Activated T-cell treated with anti-CD3 and anti-CD28 coated beads, Interleukin-2, amount 50 U/mL, for 4 hours (primary cell): ENCODE measurements at regions not wholly inside any gene's neighbourhood (a gene's known extent, or its start where the extent isn't known, plus 50 kb on each side); places are given as distances from the start of the nearest gene placed in this dataset.

ENCODE experiments used
- ATAC-seq, 2 donors: fragments of 200-7000 bp; cut with Tn5 transposase; one replicate each; pipeline ENCODE4 v1.10.0; 2021
- DNase-seq: peaks from one replicate; pipeline ENCODE4 v3.0.0-alpha.2; 2020
- H3K27me3 Mint-ChIP-seq: one replicate; pipeline ENCODE4 v1.8.0; 2021; ENCODE audit warnings: low read depth, mixed read lengths
- H3K36me3 Mint-ChIP-seq: one replicate; pipeline ENCODE4 v1.8.0; 2022; ENCODE audit warnings: mixed read lengths; ENCODE audit not compliant: insufficient read depth
- H3K4me1 Mint-ChIP-seq: one replicate; pipeline ENCODE4 v1.8.0; 2021; ENCODE audit warnings: low read depth, mixed read lengths
- H3K4me3 Mint-ChIP-seq: one replicate; pipeline ENCODE4 v1.8.0; 2021; ENCODE audit warnings: mild to moderate bottlenecking, moderate library complexity, mixed read lengths
- H3K9me3 Mint-ChIP-seq: one replicate; pipeline ENCODE4 v1.8.0; 2021; ENCODE audit warnings: mixed read lengths

- Mint-ChIP-seq H3K4me1 (no peaks in the 10 kb centered on the region), H3K4me3 (no peak overlapping the region), H3K36me3 (no peaks in the 10 kb centered on the region), H3K27me3 (peaks cover 16% of the 10 kb centered on the region), H3K9me3 (no peaks in the 10 kb centered on the region)
- no peak for DNase-seq
- no peak for ATAC-seq
Measured at GRCh38 chr9:73014011-73014410, 61.2 kb upstream of the ALDH1A1 start.

DNA sequence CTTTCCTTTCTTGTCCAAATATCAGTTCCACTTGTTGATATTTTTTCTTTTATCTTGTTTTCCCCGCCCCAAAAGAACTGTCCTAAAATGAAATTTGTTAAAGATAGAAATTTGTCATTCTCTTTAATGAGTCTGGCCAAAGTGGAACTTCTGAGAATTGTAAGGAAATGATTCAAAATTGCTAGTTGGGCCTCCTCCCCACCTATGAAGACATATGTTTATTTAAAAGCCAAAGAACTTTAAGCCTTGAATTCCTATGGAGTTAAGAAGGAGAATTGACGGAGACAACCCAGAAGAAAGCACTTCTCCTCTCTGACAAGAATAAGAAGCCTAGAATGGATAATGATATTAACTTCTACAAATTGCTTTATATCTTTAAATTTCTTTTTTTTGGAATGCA lies 59.1 kb upstream of the ALDH1A1 start:
- no peaks in the 10 kb centered on the region for H3K4me1 Mint-ChIP-seq
- no peaks in the 10 kb centered on the region for H3K36me3 Mint-ChIP-seq
- ATAC-seq (no peak), DNase-seq (no peak)
- no peak overlapping the region for H3K4me3 Mint-ChIP-seq
- no peaks in the 10 kb centered on the region for H3K9me3 Mint-ChIP-seq
- H3K27me3 Mint-ChIP-seq: peaks cover 18% of the 10 kb centered on the region

DNA sequence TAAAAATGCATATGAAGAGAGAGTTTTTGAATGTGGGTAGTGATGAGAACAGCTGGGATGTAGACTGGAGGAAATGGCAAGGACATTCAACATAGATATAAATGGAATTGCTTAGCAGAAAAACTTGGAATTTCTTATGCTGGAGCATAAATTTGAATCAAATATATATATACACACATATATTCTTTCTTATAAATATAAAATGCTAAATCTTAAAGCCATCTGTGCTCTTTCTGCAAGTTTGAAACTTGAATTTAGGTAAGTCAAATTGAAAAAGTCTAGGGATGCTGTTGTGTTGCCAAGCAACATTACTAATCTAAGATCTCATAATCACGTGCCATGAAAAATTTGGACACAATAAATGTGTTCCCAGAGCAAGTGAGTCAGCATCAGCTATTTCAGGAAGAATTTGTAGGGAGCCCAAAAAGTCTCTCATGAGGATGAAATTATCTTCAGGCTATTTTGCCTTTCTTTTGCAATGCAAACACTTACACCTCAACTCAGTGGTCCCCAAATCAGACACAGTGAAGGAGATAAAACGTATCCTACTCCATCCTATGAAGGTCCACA lies 58.4 kb upstream of the ALDH1A1 start:
- no peak for ATAC-seq
- Mint-ChIP-seq H3K27me3 (peaks cover 16% of the 10 kb centered on the region), H3K9me3 (no peaks in the 10 kb centered on the region), H3K4me1 (no peaks in the 10 kb centered on the region), H3K36me3 (no peaks in the 10 kb centered on the region), H3K4me3 (no peak overlapping the region)
- no peak for DNase-seq

GRCh38 chr9:73009649-73010288 lies 56.9 kb upstream of the ALDH1A1 start:
- H3K27me3 Mint-ChIP-seq: peaks cover 17% of the 10 kb centered on the region
- ATAC-seq (no peak), DNase-seq (no peak)
- H3K4me1 Mint-ChIP-seq: no peaks in the 10 kb centered on the region
- H3K9me3 Mint-ChIP-seq: no peaks in the 10 kb centered on the region
- no peak overlapping the region for H3K4me3 Mint-ChIP-seq
- no peaks in the 10 kb centered on the region for H3K36me3 Mint-ChIP-seq

- no peak overlapping the region for H3K4me3 Mint-ChIP-seq
- H3K4me1 Mint-ChIP-seq: no peaks in the 10 kb centered on the region
- ATAC-seq (no peak), DNase-seq (no peak)
- H3K9me3 Mint-ChIP-seq: no peaks in the 10 kb centered on the region
- peaks cover 16% of the 10 kb centered on the region for H3K27me3 Mint-ChIP-seq
- H3K36me3 Mint-ChIP-seq: no peaks in the 10 kb centered on the region
Measured at GRCh38 chr9:73007966-73008672, 55.3 kb upstream of the ALDH1A1 start.

DNA sequence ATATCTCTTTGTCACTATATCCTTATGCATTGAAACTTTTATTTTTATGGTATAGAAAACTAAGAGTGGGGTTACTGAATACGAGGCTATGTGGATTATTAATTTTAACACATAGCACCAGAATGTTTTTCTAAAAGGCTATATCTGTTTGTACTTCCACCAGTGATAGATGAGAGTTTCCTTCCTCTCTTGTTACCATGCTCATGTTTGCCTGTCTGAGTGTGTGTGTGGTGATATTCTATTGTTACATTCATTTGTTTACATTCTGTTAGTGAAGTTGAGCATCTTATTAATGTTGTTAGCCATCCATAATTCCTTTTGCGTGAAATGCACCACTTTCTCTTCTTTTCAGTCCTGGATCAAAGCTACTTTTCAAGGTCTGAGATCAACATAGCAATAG lies 54.1 kb upstream of the ALDH1A1 start:
- Mint-ChIP-seq H3K4me3 (no peak overlapping the region), H3K27me3 (peaks cover 16% of the 10 kb centered on the region), H3K36me3 (no peaks in the 10 kb centered on the region), H3K9me3 (no peaks in the 10 kb centered on the region), H3K4me1 (no peaks in the 10 kb centered on the region)
- DNase-seq (no peak), ATAC-seq (no peak)
